ENCODE measurements at regions not wholly inside any gene's neighbourhood (a gene's known extent, or its start where the extent isn't known, plus 50 kb on each side); places are given as distances from the start of the nearest gene placed in this dataset.

GRCh38 chr13:100794575-100794974 lies 120.0 kb upstream of the TMTC4 start:
- Histone ChIP-seq H3K4me3 (replicated peaks; ENCODE audit: insufficient read depth, low read length) (no peak overlapping the region), H3K27ac (replicated peaks) (no peak overlapping the region), H3K27me3 (ENCODE audit: insufficient read depth, poor library complexity, severe bottlenecking) (no peaks in the 10 kb centered on the region)
- DNase-seq (ENCODE audit: low read depth in 1 of 2, low spot score in 1 of 2): no peak
- TF ChIP-seq CTCF (IDR thresholded peaks at IDR 0.05; ENCODE audit: insufficient read depth, low read length): no peak
- no peak for TF ChIP-seq POLR2AphosphoS5 (IDR thresholded peaks at IDR 0.05; ENCODE audit: low read depth)
- no peak for TF ChIP-seq SPI1 (IDR thresholded peaks at IDR 0.05; ENCODE audit: borderline replicate concordance, low read depth)
- TF ChIP-seq REST (IDR thresholded peaks at IDR 0.05; ENCODE audit: insufficient replicate concordance, low read depth): no peak
- no peak for TF ChIP-seq GABPA (IDR thresholded peaks at IDR 0.05; ENCODE audit: low read depth)

GRCh38 chr13:100790405-100790804 lies 115.8 kb upstream of the TMTC4 start:
- no peak overlapping the region for H3K4me3 ChIP-seq (replicated peaks; ENCODE audit: insufficient read depth, low read length)
- DNase-seq (ENCODE audit: low read depth in 1 of 2, low spot score in 1 of 2): no peak
- H3K27me3 ChIP-seq (ENCODE audit: insufficient read depth, poor library complexity, severe bottlenecking): no peaks in the 10 kb centered on the region
- no peak for TF ChIP-seq SPI1 (IDR thresholded peaks at IDR 0.05; ENCODE audit: borderline replicate concordance, low read depth)
- TF ChIP-seq POLR2AphosphoS5 (IDR thresholded peaks at IDR 0.05; ENCODE audit: low read depth): no peak
- no peak for TF ChIP-seq REST (IDR thresholded peaks at IDR 0.05; ENCODE audit: insufficient replicate concordance, low read depth)
- TF ChIP-seq CTCF (IDR thresholded peaks at IDR 0.05; ENCODE audit: insufficient read depth, low read length): no peak
- no peak for TF ChIP-seq GABPA (IDR thresholded peaks at IDR 0.05; ENCODE audit: low read depth)
- no peak overlapping the region for H3K27ac ChIP-seq (replicated peaks)

- Histone ChIP-seq H3K27ac (replicated peaks) (no peak overlapping the region), H3K4me3 (replicated peaks; ENCODE audit: insufficient read depth, low read length) (no peak overlapping the region), H3K27me3 (ENCODE audit: insufficient read depth, poor library complexity, severe bottlenecking) (peaks cover 2% of the 10 kb centered on the region)
- DNase-seq (ENCODE audit: low read depth in 1 of 2, low spot score in 1 of 2): no peak
- TF ChIP-seq SPI1 (IDR thresholded peaks at IDR 0.05; ENCODE audit: borderline replicate concordance, low read depth) (no peak), GABPA (IDR thresholded peaks at IDR 0.05; ENCODE audit: low read depth) (no peak), CTCF (IDR thresholded peaks at IDR 0.05; ENCODE audit: insufficient read depth, low read length) (no peak), REST (IDR thresholded peaks at IDR 0.05; ENCODE audit: insufficient replicate concordance, low read depth) (no peak), POLR2AphosphoS5 (IDR thresholded peaks at IDR 0.05; ENCODE audit: low read depth) (no peak)
Observed at GRCh38 chr13:100789968-100790367, 115.4 kb upstream of the TMTC4 start.
